Testis (tissue), 2 donors: ENCODE measurements at regions not wholly inside any gene's neighbourhood (a gene's known extent, or its start where the extent isn't known, plus 50 kb on each side); places are given as distances from the start of the nearest gene placed in this dataset.

Source experiments
- POLR2A ChIP-seq: fragments of 450-650 bp; IDR thresholded peaks from one replicate; pipeline ENCODE4 v1.6.1; 2017; ENCODE audit warnings: antibody characterized with exemption, mild to moderate bottlenecking, moderate library complexity
- TF ChIP-seq, protein P1 (sequence below), 3 experiments: fragments of 450-650 bp in 2 of 3; fragments of 200-600 bp in 1 of 3; sonication (generic) in 1 of 3; IDR thresholded peaks; one replicate each; pipeline ENCODE4 v1.5.1; 2016 to 2019; ENCODE audit warnings: antibody characterized with exemption in 3 of 3, mild to moderate bottlenecking in 2 of 3, moderate library complexity in 1 of 3

- TF ChIP-seq, protein P1, sequence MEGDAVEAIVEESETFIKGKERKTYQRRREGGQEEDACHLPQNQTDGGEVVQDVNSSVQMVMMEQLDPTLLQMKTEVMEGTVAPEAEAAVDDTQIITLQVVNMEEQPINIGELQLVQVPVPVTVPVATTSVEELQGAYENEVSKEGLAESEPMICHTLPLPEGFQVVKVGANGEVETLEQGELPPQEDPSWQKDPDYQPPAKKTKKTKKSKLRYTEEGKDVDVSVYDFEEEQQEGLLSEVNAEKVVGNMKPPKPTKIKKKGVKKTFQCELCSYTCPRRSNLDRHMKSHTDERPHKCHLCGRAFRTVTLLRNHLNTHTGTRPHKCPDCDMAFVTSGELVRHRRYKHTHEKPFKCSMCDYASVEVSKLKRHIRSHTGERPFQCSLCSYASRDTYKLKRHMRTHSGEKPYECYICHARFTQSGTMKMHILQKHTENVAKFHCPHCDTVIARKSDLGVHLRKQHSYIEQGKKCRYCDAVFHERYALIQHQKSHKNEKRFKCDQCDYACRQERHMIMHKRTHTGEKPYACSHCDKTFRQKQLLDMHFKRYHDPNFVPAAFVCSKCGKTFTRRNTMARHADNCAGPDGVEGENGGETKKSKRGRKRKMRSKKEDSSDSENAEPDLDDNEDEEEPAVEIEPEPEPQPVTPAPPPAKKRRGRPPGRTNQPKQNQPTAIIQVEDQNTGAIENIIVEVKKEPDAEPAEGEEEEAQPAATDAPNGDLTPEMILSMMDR (IDR thresholded peaks at IDR 0.05), result no peak
- no peak for TF ChIP-seq POLR2A
Measured at GRCh38 chr11:43074810-43075209, 237.0 kb upstream of the API5 start.
